ENCODE measurements at regions not wholly inside any gene's neighbourhood (a gene's known extent, or its start where the extent isn't known, plus 50 kb on each side); places are given as distances from the start of the nearest gene placed in this dataset.

DNA sequence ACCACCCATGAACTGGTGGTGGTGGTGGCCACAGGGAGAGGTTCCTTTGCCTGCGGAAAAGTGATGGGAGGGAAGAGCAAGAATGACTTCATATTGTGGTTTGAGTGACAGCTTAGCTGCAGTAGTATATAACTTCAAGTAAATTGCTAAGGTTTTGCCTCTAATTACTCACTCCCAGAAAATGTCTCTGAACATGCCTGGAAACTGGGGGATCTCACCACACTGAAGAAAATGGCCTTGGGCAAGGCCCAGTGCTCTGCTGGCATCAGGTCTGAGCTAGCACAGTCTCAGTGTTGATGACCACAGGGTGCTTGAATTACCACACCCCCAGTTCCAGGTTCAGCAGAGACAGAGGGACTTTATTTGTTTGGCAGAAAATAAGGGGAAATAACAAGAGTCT is 2085.4 kb downstream of the ARAP2 start:
- no peak overlapping the region for H3K4me3 ChIP-seq
- H3K9me3 ChIP-seq = no peaks in the 10 kb centered on the region
- TF ChIP-seq, protein P1, sequence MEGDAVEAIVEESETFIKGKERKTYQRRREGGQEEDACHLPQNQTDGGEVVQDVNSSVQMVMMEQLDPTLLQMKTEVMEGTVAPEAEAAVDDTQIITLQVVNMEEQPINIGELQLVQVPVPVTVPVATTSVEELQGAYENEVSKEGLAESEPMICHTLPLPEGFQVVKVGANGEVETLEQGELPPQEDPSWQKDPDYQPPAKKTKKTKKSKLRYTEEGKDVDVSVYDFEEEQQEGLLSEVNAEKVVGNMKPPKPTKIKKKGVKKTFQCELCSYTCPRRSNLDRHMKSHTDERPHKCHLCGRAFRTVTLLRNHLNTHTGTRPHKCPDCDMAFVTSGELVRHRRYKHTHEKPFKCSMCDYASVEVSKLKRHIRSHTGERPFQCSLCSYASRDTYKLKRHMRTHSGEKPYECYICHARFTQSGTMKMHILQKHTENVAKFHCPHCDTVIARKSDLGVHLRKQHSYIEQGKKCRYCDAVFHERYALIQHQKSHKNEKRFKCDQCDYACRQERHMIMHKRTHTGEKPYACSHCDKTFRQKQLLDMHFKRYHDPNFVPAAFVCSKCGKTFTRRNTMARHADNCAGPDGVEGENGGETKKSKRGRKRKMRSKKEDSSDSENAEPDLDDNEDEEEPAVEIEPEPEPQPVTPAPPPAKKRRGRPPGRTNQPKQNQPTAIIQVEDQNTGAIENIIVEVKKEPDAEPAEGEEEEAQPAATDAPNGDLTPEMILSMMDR (IDR thresholded peaks at IDR 0.05) = no peak
- TF ChIP-seq POLR2AphosphoS5 (IDR thresholded peaks at IDR 0.05) = no peak
- no peaks in the 10 kb centered on the region for H3K4me1 ChIP-seq
- peaks cover 5% of the 10 kb centered on the region for H3K36me3 ChIP-seq
- H3K27me3 ChIP-seq = no peaks in the 10 kb centered on the region
- no peak overlapping the region for H3K27ac ChIP-seq
- intact Hi-C loops (cut with DNase I; ENCODE audit: low total_unique reads) = no loop called here
- no peak for DNase-seq (ENCODE audit: low spot score in 2 of 2)

DNA sequence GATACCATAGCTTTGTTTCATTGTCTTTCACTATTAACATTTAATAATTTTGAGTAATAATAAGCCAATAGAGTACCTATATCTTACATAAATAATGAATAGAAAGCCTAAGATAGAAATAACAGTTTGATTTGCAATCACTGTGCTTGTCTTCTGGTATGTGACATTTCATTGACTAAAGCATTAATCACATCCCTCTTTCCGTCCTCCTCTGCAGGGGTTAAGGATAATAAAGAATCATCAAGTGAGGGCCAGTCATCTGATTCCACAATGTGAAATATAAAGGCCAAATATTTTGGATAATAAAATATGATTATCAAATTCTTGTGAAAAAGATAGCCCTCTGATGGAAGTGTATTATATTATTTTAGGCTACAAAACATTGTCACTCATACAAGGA is 2073.4 kb downstream of the ARAP2 start:
- TF ChIP-seq, protein P1 (IDR thresholded peaks at IDR 0.05) = no peak
- TF ChIP-seq POLR2AphosphoS5 (IDR thresholded peaks at IDR 0.05) (no peak), POLR2A (IDR thresholded peaks at IDR 0.05) (no peak)
- Histone ChIP-seq H3K27ac (no peak overlapping the region), H3K27me3 (no peaks in the 10 kb centered on the region), H3K36me3 (no peaks in the 10 kb centered on the region), H3K4me1 (no peaks in the 10 kb centered on the region), H3K4me3 (no peak overlapping the region), H3K9me3 (no peaks in the 10 kb centered on the region)
- no peak for DNase-seq (ENCODE audit: low spot score in 2 of 2)
- intact Hi-C loops (cut with DNase I; ENCODE audit: low total_unique reads) = no loop called here

DNA sequence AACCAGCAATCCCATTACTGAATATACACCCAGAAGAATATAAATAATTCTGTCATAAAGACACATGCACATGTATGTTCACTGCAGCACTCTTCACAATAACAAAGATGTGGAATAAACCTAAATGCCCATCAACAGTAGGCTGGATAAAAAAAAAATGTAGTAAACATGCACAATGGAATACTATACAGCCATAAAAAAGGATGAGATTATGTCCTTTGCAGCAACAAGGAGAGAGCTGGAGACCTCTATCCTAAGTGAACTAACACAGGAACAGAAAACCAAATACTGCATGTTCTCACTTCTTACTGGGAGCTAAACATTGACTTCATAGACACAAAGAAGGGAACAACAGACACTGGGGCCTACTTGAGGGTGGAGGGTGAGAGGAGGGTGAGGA is 2067.7 kb downstream of the ARAP2 start:
- Histone ChIP-seq H3K4me1 (no peaks in the 10 kb centered on the region), H3K27me3 (no peaks in the 10 kb centered on the region), H3K27ac (no peak overlapping the region), H3K4me3 (no peak overlapping the region), H3K9me3 (peaks cover 0 to 3% of the 10 kb centered on the region in 2 donors), H3K36me3 (no peaks in the 10 kb centered on the region)
- no peak for DNase-seq (ENCODE audit: low spot score in 2 of 2)
- TF ChIP-seq POLR2A (IDR thresholded peaks at IDR 0.05) (no peak), POLR2AphosphoS5 (IDR thresholded peaks at IDR 0.05) (no peak)
- TF ChIP-seq, protein P1 (IDR thresholded peaks at IDR 0.05) = no peak
- intact Hi-C loops (cut with DNase I; ENCODE audit: low total_unique reads) = no loop called here

DNA sequence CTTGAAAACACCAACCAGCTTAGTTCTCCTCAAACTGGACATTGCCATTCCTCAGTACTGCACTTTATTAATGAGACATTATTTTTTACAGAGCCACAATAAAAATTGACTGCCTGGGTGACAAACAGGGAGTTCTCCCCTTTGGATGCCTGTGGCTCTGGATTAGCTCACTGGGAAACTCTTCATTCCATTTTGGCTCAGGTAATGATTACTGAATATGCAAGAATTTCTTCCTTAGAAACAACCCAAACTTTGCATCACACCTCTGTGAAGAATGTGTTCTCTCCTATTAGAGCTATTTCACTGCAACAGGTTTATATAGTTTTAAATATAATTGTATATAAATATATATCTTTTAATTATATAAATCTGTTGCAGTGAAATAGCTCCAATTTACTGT is 2065.8 kb downstream of the ARAP2 start:
- no peak overlapping the region for H3K27ac ChIP-seq
- TF ChIP-seq POLR2AphosphoS5 (IDR thresholded peaks at IDR 0.05) (no peak), POLR2A (IDR thresholded peaks at IDR 0.05) (no peak)
- TF ChIP-seq, protein P1 (IDR thresholded peaks at IDR 0.05) = no peak
- H3K36me3 ChIP-seq = no peaks in the 10 kb centered on the region
- intact Hi-C loops (cut with DNase I; ENCODE audit: low total_unique reads) = no loop called here
- H3K27me3 ChIP-seq = no peaks in the 10 kb centered on the region
- DNase-seq (ENCODE audit: low spot score in 2 of 2) = no peak
- H3K4me1 ChIP-seq = no peaks in the 10 kb centered on the region
- H3K9me3 ChIP-seq = peaks cover 0 to 3% of the 10 kb centered on the region in 2 donors
- no peak overlapping the region for H3K4me3 ChIP-seq

DNA sequence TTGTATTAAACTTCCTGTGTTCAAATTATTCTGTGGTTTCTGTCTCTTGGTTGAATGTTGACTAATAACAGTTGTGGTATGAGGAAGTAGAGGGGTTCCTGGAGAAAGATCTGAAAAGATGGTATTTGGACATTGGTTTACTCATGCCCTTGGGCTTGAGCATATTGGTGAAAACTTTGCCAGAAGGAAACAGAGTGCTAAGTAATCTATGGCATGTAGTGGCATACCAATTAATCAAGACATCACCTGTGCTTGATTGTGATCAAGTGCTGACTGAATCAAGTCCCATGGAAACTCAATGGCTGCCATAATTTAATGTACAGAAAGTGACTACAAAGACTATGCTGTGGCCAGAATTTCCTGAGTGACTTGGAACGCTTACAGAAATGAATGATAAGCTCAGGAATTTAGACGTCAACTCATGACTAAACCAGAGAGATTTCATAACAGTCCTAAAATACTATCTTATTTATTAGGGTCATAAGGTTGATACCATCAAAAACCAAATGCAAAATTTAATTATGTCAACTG is 2062.9 kb downstream of the ARAP2 start:
- no peaks in the 10 kb centered on the region for H3K4me1 ChIP-seq
- no peak overlapping the region for H3K4me3 ChIP-seq
- H3K27ac ChIP-seq = no peak overlapping the region
- DNase-seq (ENCODE audit: low spot score in 2 of 2) = no peak
- peaks cover 0 to 3% of the 10 kb centered on the region in 2 donors for H3K9me3 ChIP-seq
- intact Hi-C loops (cut with DNase I; ENCODE audit: low total_unique reads) = no loop called here
- no peaks in the 10 kb centered on the region for H3K36me3 ChIP-seq
- H3K27me3 ChIP-seq = no peaks in the 10 kb centered on the region
- TF ChIP-seq, protein P1 (IDR thresholded peaks at IDR 0.05) = no peak
- TF ChIP-seq POLR2AphosphoS5 (IDR thresholded peaks at IDR 0.05) (no peak), POLR2A (IDR thresholded peaks at IDR 0.05) (no peak)
